ENCODE measurements at regions not wholly inside any gene's neighbourhood (a gene's known extent, or its start where the extent isn't known, plus 50 kb on each side); places are given as distances from the start of the nearest gene placed in this dataset.

- Mint-ChIP-seq H3K9me3 (peaks cover 13% of the 10 kb centered on the region), H3K4me3 (no peak overlapping the region), H3K4me1 (no peaks in the 10 kb centered on the region), H3K27me3 (peaks cover 6% of the 10 kb centered on the region), H3K27ac (no peak overlapping the region), H3K36me3 (ENCODE audit: low read depth) (no peaks in the 10 kb centered on the region)
- ATAC-seq (no peak), DNase-seq (no peak)
Observed at GRCh38 chr5:112663146-112663545, 74.5 kb upstream of the APC start.

- ATAC-seq (no peak), DNase-seq (no peak)
- no peaks in the 10 kb centered on the region for H3K27me3 Mint-ChIP-seq
- no peaks in the 10 kb centered on the region for H3K9me3 Mint-ChIP-seq
- H3K4me3 Mint-ChIP-seq, result no peak overlapping the region
- no peaks in the 10 kb centered on the region for H3K4me1 Mint-ChIP-seq
- no peaks in the 10 kb centered on the region for H3K36me3 Mint-ChIP-seq (ENCODE audit: low read depth)
- no peak overlapping the region for H3K27ac Mint-ChIP-seq
Observed at GRCh38 chr5:112668016-112668415, 69.7 kb upstream of the APC start.

GRCh38 chr5:112668911-112669310, 68.8 kb upstream of the APC start:
- H3K9me3 Mint-ChIP-seq, result no peaks in the 10 kb centered on the region
- DNase-seq (no peak), ATAC-seq (no peak)
- H3K4me1 Mint-ChIP-seq, result no peaks in the 10 kb centered on the region
- H3K27ac Mint-ChIP-seq, result no peak overlapping the region
- H3K27me3 Mint-ChIP-seq, result peaks cover under 1% of the 10 kb centered on the region
- H3K4me3 Mint-ChIP-seq, result no peak overlapping the region
- H3K36me3 Mint-ChIP-seq (ENCODE audit: low read depth), result no peaks in the 10 kb centered on the region

- H3K4me3 Mint-ChIP-seq, result no peak overlapping the region
- H3K4me1 Mint-ChIP-seq, result no peaks in the 10 kb centered on the region
- DNase-seq, result no peak
- no peak overlapping the region for H3K27ac Mint-ChIP-seq
- no peak for ATAC-seq
- H3K36me3 Mint-ChIP-seq (ENCODE audit: low read depth), result no peaks in the 10 kb centered on the region
- peaks cover 2% of the 10 kb centered on the region for H3K27me3 Mint-ChIP-seq
- no peaks in the 10 kb centered on the region for H3K9me3 Mint-ChIP-seq
Observed at GRCh38 chr5:112669328-112669963, 68.2 kb upstream of the APC start.

GRCh38 chr5:112671687-112672086, 66.0 kb upstream of the APC start:
- no peak for DNase-seq
- Mint-ChIP-seq H3K4me1 (no peaks in the 10 kb centered on the region), H3K36me3 (ENCODE audit: low read depth) (no peaks in the 10 kb centered on the region), H3K27me3 (peaks cover 2% of the 10 kb centered on the region), H3K27ac (no peak overlapping the region), H3K4me3 (no peak overlapping the region), H3K9me3 (no peaks in the 10 kb centered on the region)
- no peak for ATAC-seq

- ATAC-seq (no peak), DNase-seq (no peak)
- no peaks in the 10 kb centered on the region for H3K36me3 Mint-ChIP-seq (ENCODE audit: low read depth)
- peaks cover 20% of the 10 kb centered on the region for H3K27me3 Mint-ChIP-seq
- H3K9me3 Mint-ChIP-seq, result no peaks in the 10 kb centered on the region
- H3K27ac Mint-ChIP-seq, result no peak overlapping the region
- H3K4me1 Mint-ChIP-seq, result peaks cover 3% of the 10 kb centered on the region
- no peak overlapping the region for H3K4me3 Mint-ChIP-seq
Observed at GRCh38 chr5:112681481-112681908, 56.2 kb upstream of the APC start.

GRCh38 chr5:112682621-112683061, 55.0 kb upstream of the APC start:
- Mint-ChIP-seq H3K36me3 (ENCODE audit: low read depth) (no peaks in the 10 kb centered on the region), H3K4me1 (peaks cover 3% of the 10 kb centered on the region), H3K27me3 (peaks cover 23% of the 10 kb centered on the region), H3K27ac (no peak overlapping the region), H3K9me3 (no peaks in the 10 kb centered on the region), H3K4me3 (no peak overlapping the region)
- ATAC-seq (no peak), DNase-seq (no peak)

GRCh38 chr5:112684121-112684520, 53.6 kb upstream of the APC start:
- DNase-seq, result no peak
- no peak overlapping the region for H3K4me3 Mint-ChIP-seq
- peaks cover 3% of the 10 kb centered on the region for H3K4me1 Mint-ChIP-seq
- no peak for ATAC-seq
- H3K27ac Mint-ChIP-seq, result no peak overlapping the region
- H3K27me3 Mint-ChIP-seq, result peaks cover 16% of the 10 kb centered on the region
- no peaks in the 10 kb centered on the region for H3K36me3 Mint-ChIP-seq (ENCODE audit: low read depth)
- no peaks in the 10 kb centered on the region for H3K9me3 Mint-ChIP-seq

GRCh38 chr5:112684737-112685136, 52.9 kb upstream of the APC start:
- Mint-ChIP-seq H3K9me3 (no peaks in the 10 kb centered on the region), H3K27me3 (peaks cover 16% of the 10 kb centered on the region), H3K4me1 (peaks cover 3% of the 10 kb centered on the region), H3K36me3 (ENCODE audit: low read depth) (no peaks in the 10 kb centered on the region), H3K27ac (no peak overlapping the region), H3K4me3 (no peak overlapping the region)
- DNase-seq (no peak), ATAC-seq (no peak)

GRCh38 chr5:112685386-112685785, 52.3 kb upstream of the APC start:
- no peak for ATAC-seq
- H3K4me3 Mint-ChIP-seq, result no peak overlapping the region
- DNase-seq, result no peak
- peaks cover 13% of the 10 kb centered on the region for H3K27me3 Mint-ChIP-seq
- H3K4me1 Mint-ChIP-seq, result peaks cover 3% of the 10 kb centered on the region
- no peaks in the 10 kb centered on the region for H3K36me3 Mint-ChIP-seq (ENCODE audit: low read depth)
- H3K9me3 Mint-ChIP-seq, result no peaks in the 10 kb centered on the region
- no peak overlapping the region for H3K27ac Mint-ChIP-seq

- ATAC-seq (no peak), DNase-seq (no peak)
- H3K27me3 Mint-ChIP-seq, result peaks cover 13% of the 10 kb centered on the region
- no peaks in the 10 kb centered on the region for H3K36me3 Mint-ChIP-seq (ENCODE audit: low read depth)
- peaks cover 3% of the 10 kb centered on the region for H3K4me1 Mint-ChIP-seq
- no peak overlapping the region for H3K27ac Mint-ChIP-seq
- no peak overlapping the region for H3K4me3 Mint-ChIP-seq
- no peaks in the 10 kb centered on the region for H3K9me3 Mint-ChIP-seq
Observed at GRCh38 chr5:112685931-112686330, 51.8 kb upstream of the APC start.

- peaks cover 20% of the 10 kb centered on the region for H3K27me3 Mint-ChIP-seq
- peaks cover 3% of the 10 kb centered on the region for H3K4me1 Mint-ChIP-seq
- H3K9me3 Mint-ChIP-seq, result peaks cover 2% of the 10 kb centered on the region
- ATAC-seq, result no peak
- no peak overlapping the region for H3K27ac Mint-ChIP-seq
- no peaks in the 10 kb centered on the region for H3K36me3 Mint-ChIP-seq (ENCODE audit: low read depth)
- no peak overlapping the region for H3K4me3 Mint-ChIP-seq
- no peak for DNase-seq
Observed at GRCh38 chr5:112686675-112687074, 51.0 kb upstream of the APC start.

- Mint-ChIP-seq H3K36me3 (ENCODE audit: low read depth) (no peaks in the 10 kb centered on the region), H3K4me1 (peaks cover 3% of the 10 kb centered on the region), H3K4me3 (no peak overlapping the region), H3K27me3 (peaks cover 25% of the 10 kb centered on the region), H3K27ac (no peak overlapping the region), H3K9me3 (peaks cover 3% of the 10 kb centered on the region)
- DNase-seq, result no peak
- no peak for ATAC-seq
Observed at GRCh38 chr5:112687306-112687705, 50.4 kb upstream of the APC start.
